HG02678 (cell line): ENCODE measurements at regions not wholly inside any gene's neighbourhood (a gene's known extent, or its start where the extent isn't known, plus 50 kb on each side); places are given as distances from the start of the nearest gene placed in this dataset.

Experiments
- ATAC-seq: cut with Tn5 transposase; IDR thresholded peaks from one replicate; pipeline ENCODE4 v1.9.1; 2021; ENCODE audit warnings: mild to moderate bottlenecking, moderate library complexity; ENCODE audit not compliant: unreplicated experiment

GRCh38 chr3:116842254-116842957 lies 132.8 kb downstream of the TUSC7 start:
- ATAC-seq = no peak

- ATAC-seq = no peak
These were observed 138.8 kb downstream of the TUSC7 start for GRCh38 chr3:116848248-116848829.

- ATAC-seq = no peak
These were observed 139.7 kb downstream of the TUSC7 start for GRCh38 chr3:116849261-116849688.

- ATAC-seq = no peak
These were observed 143.2 kb downstream of the TUSC7 start for GRCh38 chr3:116852803-116853202.

- ATAC-seq = no peak
These were observed 153.7 kb downstream of the TUSC7 start for GRCh38 chr3:116863270-116863770.

GRCh38 chr3:116863822-116864589 lies 154.4 kb downstream of the TUSC7 start:
- ATAC-seq = no peak

GRCh38 chr3:116864590-116864927 lies 155.0 kb downstream of the TUSC7 start:
- no peak for ATAC-seq

GRCh38 chr3:116870379-116870778 lies 160.8 kb downstream of the TUSC7 start:
- no peak for ATAC-seq

GRCh38 chr3:116871905-116872304 lies 162.3 kb downstream of the TUSC7 start:
- no peak for ATAC-seq

- ATAC-seq = no peak
These were observed 163.1 kb downstream of the TUSC7 start for GRCh38 chr3:116872688-116873087.

- no peak for ATAC-seq
These were observed 163.6 kb downstream of the TUSC7 start for GRCh38 chr3:116873142-116873541.

- ATAC-seq = peak; percentile 85
These were observed 168.4 kb downstream of the TUSC7 start for GRCh38 chr3:116877968-116878367.

- ATAC-seq = peak; percentile 92
These were observed 176.8 kb downstream of the TUSC7 start for GRCh38 chr3:116886202-116886893.

GRCh38 chr3:116896116-116896515 lies 186.5 kb downstream of the TUSC7 start:
- no peak for ATAC-seq

GRCh38 chr3:116897382-116897781 lies 187.8 kb downstream of the TUSC7 start:
- ATAC-seq = no peak

GRCh38 chr3:116899253-116899652 lies 189.7 kb downstream of the TUSC7 start:
- no peak for ATAC-seq

GRCh38 chr3:116905334-116905733 lies 195.8 kb downstream of the TUSC7 start:
- ATAC-seq = no peak

GRCh38 chr3:116905794-116906193 lies 196.2 kb downstream of the TUSC7 start:
- ATAC-seq = no peak

- ATAC-seq = no peak
These were observed 202.5 kb downstream of the TUSC7 start for GRCh38 chr3:116912116-116912515.

GRCh38 chr3:116914004-116914403 lies 204.4 kb downstream of the TUSC7 start:
- no peak for ATAC-seq

GRCh38 chr3:116916836-116917235 lies 207.3 kb downstream of the TUSC7 start:
- ATAC-seq = no peak
